Vagina (tissue), 2 donors: ENCODE measurements at regions not wholly inside any gene's neighbourhood (a gene's known extent, or its start where the extent isn't known, plus 50 kb on each side); places are given as distances from the start of the nearest gene placed in this dataset.
A peak's percentile ranks its signal among the peaks of the same experiment; 100 is the strongest.

Experiments used
- DNase-seq, 2 donors: peaks; one replicate each; pipeline ENCODE4 v3.0.0-alpha.2; 2017; ENCODE audit errors: extremely low spot score in 2 of 2
- H3K27ac ChIP-seq: fragments of 200-600 bp; sonication (generic); one replicate; pipeline ENCODE4 v1.5.1; 2019
- H3K27me3 ChIP-seq: fragments of 200-600 bp; sonication (generic); one replicate; pipeline ENCODE4 v1.5.1; 2019
- H3K36me3 ChIP-seq, 2 donors: fragments of 200-600 bp; sonication (generic); one replicate each; pipeline ENCODE4 v1.5.1; 2017 to 2019
- H3K4me1 ChIP-seq: fragments of 200-600 bp; sonication (generic); one replicate; pipeline ENCODE4 v1.5.1; 2019
- H3K4me3 ChIP-seq, 2 donors: fragments of 200-600 bp; sonication (generic); 1 replicate in 1 of 2; 2 replicates in 1 of 2; pipeline ENCODE4 v1.5.1; 2016 to 2019
- H3K9me3 ChIP-seq: fragments of 200-600 bp; sonication (generic); one replicate; pipeline ENCODE4 v1.5.1; 2019
- POLR2A ChIP-seq, 2 donors: fragments of 450-650 bp; IDR thresholded peaks; one replicate each; pipeline ENCODE4 v1.6.1; 2017; ENCODE audit warnings: antibody characterized with exemption in 2 of 2, mild to moderate bottlenecking in 2 of 2, moderate library complexity in 2 of 2
- POLR2AphosphoS5 ChIP-seq, 2 donors: sonication (generic); formaldehyde crosslinking; IDR thresholded peaks; one replicate each; pipeline ENCODE4 v1.9.0; 2017; ENCODE audit warnings: antibody characterized with exemption in 2 of 2, mild to moderate bottlenecking in 2 of 2, low read depth in 1 of 2; ENCODE audit not compliant: insufficient read depth in 1 of 2
- intact Hi-C: fragments of 100-400 bp; cut with DNase I; formaldehyde crosslinking; loops from one replicate; pipeline ENCODE4 v1.15.1; 2023
- TF ChIP-seq, protein P1 (sequence below), 3 experiments: fragments of 450-650 bp in 2 of 3; fragments of 200-600 bp in 1 of 3; sonication (generic) in 1 of 3; IDR thresholded peaks; one replicate each; pipeline ENCODE4 v1.5.1; 2017 to 2019; ENCODE audit warnings: antibody characterized with exemption in 3 of 3, mild to moderate bottlenecking in 2 of 3, moderate library complexity in 2 of 3

GRCh38 chr6:19033683-19034082 is 646.5 kb downstream of the RNF144B start:
- Histone ChIP-seq H3K27ac (peak overlapping the region; percentile 36), H3K9me3 (no peaks in the 10 kb centered on the region), H3K4me1 (peaks cover 33% of the 10 kb centered on the region), H3K27me3 (no peaks in the 10 kb centered on the region), H3K36me3 (no peaks in the 10 kb centered on the region), H3K4me3 (no peak overlapping the region)
- DNase-seq: no peak
- TF ChIP-seq POLR2A (IDR thresholded peaks at IDR 0.05): no peak
- TF ChIP-seq POLR2AphosphoS5 (IDR thresholded peaks at IDR 0.05; ENCODE audit: insufficient read depth in 1 of 2, low read depth in 1 of 2): no peak
- TF ChIP-seq, protein P1, sequence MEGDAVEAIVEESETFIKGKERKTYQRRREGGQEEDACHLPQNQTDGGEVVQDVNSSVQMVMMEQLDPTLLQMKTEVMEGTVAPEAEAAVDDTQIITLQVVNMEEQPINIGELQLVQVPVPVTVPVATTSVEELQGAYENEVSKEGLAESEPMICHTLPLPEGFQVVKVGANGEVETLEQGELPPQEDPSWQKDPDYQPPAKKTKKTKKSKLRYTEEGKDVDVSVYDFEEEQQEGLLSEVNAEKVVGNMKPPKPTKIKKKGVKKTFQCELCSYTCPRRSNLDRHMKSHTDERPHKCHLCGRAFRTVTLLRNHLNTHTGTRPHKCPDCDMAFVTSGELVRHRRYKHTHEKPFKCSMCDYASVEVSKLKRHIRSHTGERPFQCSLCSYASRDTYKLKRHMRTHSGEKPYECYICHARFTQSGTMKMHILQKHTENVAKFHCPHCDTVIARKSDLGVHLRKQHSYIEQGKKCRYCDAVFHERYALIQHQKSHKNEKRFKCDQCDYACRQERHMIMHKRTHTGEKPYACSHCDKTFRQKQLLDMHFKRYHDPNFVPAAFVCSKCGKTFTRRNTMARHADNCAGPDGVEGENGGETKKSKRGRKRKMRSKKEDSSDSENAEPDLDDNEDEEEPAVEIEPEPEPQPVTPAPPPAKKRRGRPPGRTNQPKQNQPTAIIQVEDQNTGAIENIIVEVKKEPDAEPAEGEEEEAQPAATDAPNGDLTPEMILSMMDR (IDR thresholded peaks at IDR 0.05): no peak
- intact Hi-C loops: loop anchor here (10.0 kb wide), 1 partner anchor 131 kb away; no protein-coding TSS in a partner anchor

DNA sequence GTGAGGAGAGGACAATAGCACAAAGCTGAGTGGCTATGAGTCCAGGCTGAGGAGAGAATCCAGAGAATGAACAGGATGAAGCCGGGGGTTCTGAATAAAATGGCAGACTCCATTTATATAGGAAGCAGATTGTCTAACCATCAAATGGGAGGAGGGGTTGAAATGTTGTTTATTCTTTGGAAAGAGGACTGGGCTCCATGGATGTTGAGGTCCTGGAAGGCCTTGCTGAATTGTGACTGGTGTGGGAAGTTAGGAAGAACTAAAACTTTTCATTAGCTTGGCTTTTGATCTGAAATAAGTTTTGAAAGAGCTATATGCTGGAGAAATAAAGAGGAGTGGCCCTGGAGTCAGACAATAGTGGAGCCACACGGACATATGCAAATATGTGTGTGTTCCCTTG is 647.8 kb downstream of the RNF144B start:
- no peak overlapping the region for H3K4me3 ChIP-seq
- H3K27ac ChIP-seq: peak overlapping the region; percentile 36
- H3K4me1 ChIP-seq: peaks cover 33% of the 10 kb centered on the region
- TF ChIP-seq, protein P1 (IDR thresholded peaks at IDR 0.05): no peak
- TF ChIP-seq POLR2A (IDR thresholded peaks at IDR 0.05): no peak
- TF ChIP-seq POLR2AphosphoS5 (IDR thresholded peaks at IDR 0.05; ENCODE audit: insufficient read depth in 1 of 2, low read depth in 1 of 2): no peak
- no peaks in the 10 kb centered on the region for H3K9me3 ChIP-seq
- H3K27me3 ChIP-seq: no peaks in the 10 kb centered on the region
- H3K36me3 ChIP-seq: no peaks in the 10 kb centered on the region
- intact Hi-C loops: loop anchor here (10.0 kb wide), 1 partner anchor 130 kb away; no protein-coding TSS in a partner anchor
- DNase-seq: no peak

GRCh38 chr6:19035461-19036195 is 648.5 kb downstream of the RNF144B start:
- DNase-seq: no peak
- Histone ChIP-seq H3K4me1 (peaks cover 33% of the 10 kb centered on the region), H3K4me3 (no peak overlapping the region), H3K27me3 (no peaks in the 10 kb centered on the region), H3K36me3 (no peaks in the 10 kb centered on the region), H3K27ac (peak overlapping the region; percentile 36), H3K9me3 (no peaks in the 10 kb centered on the region)
- TF ChIP-seq POLR2A (IDR thresholded peaks at IDR 0.05) (no peak), POLR2AphosphoS5 (IDR thresholded peaks at IDR 0.05; ENCODE audit: insufficient read depth in 1 of 2, low read depth in 1 of 2) (no peak)
- TF ChIP-seq, protein P1 (IDR thresholded peaks at IDR 0.05): no peak
- intact Hi-C loops: loop anchor here (10.0 kb wide), 1 partner anchor 129 kb away; no protein-coding TSS in a partner anchor

DNA sequence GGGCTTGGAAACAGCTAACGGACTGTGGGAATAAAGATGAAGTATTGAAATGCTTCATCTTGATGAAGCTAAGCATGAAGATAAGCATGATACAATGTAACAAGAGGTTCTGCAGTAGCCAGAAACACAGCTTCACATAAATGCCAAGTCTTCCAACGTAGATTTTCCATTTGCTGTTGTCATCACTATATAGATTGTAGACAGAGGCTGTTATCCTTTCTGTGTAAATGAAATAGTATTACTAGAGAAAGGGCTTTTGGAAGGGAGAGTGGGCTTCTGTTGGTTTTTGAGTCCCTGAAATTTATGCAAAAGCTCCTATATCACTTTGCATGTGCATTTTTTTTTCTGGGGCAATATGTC is 649.0 kb downstream of the RNF144B start:
- Histone ChIP-seq H3K36me3 (no peaks in the 10 kb centered on the region), H3K9me3 (no peaks in the 10 kb centered on the region), H3K27ac (no peak overlapping the region), H3K4me3 (no peak overlapping the region), H3K4me1 (peaks cover 33% of the 10 kb centered on the region), H3K27me3 (no peaks in the 10 kb centered on the region)
- intact Hi-C loops: loop anchor here (10.0 kb wide), 1 partner anchor 129 kb away; no protein-coding TSS in a partner anchor
- TF ChIP-seq, protein P1 (IDR thresholded peaks at IDR 0.05): no peak
- TF ChIP-seq POLR2AphosphoS5 (IDR thresholded peaks at IDR 0.05; ENCODE audit: insufficient read depth in 1 of 2, low read depth in 1 of 2) (no peak), POLR2A (IDR thresholded peaks at IDR 0.05) (no peak)
- no peak for DNase-seq

GRCh38 chr6:19037607-19038006 is 650.5 kb downstream of the RNF144B start:
- H3K4me1 ChIP-seq: peaks cover 32% of the 10 kb centered on the region
- no peaks in the 10 kb centered on the region for H3K9me3 ChIP-seq
- H3K4me3 ChIP-seq: no peak overlapping the region
- DNase-seq: no peak
- no peaks in the 10 kb centered on the region for H3K36me3 ChIP-seq
- TF ChIP-seq POLR2AphosphoS5 (IDR thresholded peaks at IDR 0.05; ENCODE audit: insufficient read depth in 1 of 2, low read depth in 1 of 2) (no peak), POLR2A (IDR thresholded peaks at IDR 0.05) (no peak)
- TF ChIP-seq, protein P1 (IDR thresholded peaks at IDR 0.05): no peak
- H3K27me3 ChIP-seq: no peaks in the 10 kb centered on the region
- intact Hi-C loops: loop anchor here (10.0 kb wide), 1 partner anchor 127 kb away; no protein-coding TSS in a partner anchor
- H3K27ac ChIP-seq: no peak overlapping the region
